OCI-LY7 (cell line): ENCODE measurements at regions not wholly inside any gene's neighbourhood (a gene's known extent, or its start where the extent isn't known, plus 50 kb on each side); places are given as distances from the start of the nearest gene placed in this dataset.

Experiments
- BruUV-seq: library from RNA; stranded (reverse); fragments of 400-500 nt; replicated peaks from 2 replicates; lab custom pipeline; 2021; lab: Mats Ljungman, UMichigan
- CTCF ChIA-PET: fragments of 300-600 bp; sonication (Branson Sonifier 250); formaldehyde crosslinking; loops from one replicate; lab custom pipeline; 2022; ENCODE audit warnings: antibody characterized with exemption; ENCODE audit not compliant: unreplicated experiment; lab: Charles Lee
- POLR2A ChIA-PET: fragments of 300-600 bp; sonication (Branson Sonifier 250); formaldehyde crosslinking; loops from one replicate; lab custom pipeline; 2022; ENCODE audit warnings: antibody characterized with exemption; lab: Charles Lee
- DNase-seq: peaks from one replicate; pipeline ENCODE4 v3.0.0-alpha.2; 2015; ENCODE audit warnings: low spot score
- H2AFZ ChIP-seq: fragments of 200-600 bp; sonication (generic), shearing (Covaris generic); 2 replicates; pipeline ENCODE4 v1.6.1; 2014; ENCODE audit warnings: mild to moderate bottlenecking, antibody characterized with exemption, low read length, moderate library complexity
- H3K27ac ChIP-seq: fragments of 200-600 bp; sonication (generic); 2 replicates; pipeline ENCODE4 v1.5.1; 2014; ENCODE audit warnings: mixed run types, low read depth, mild to moderate bottlenecking, moderate library complexity, low read length, inconsistent platforms; ENCODE audit not compliant: poor library complexity, severe bottlenecking
- H3K36me3 ChIP-seq: fragments of 200-600 bp; sonication (generic); 2 replicates; pipeline ENCODE4 v1.6.1; 2014; ENCODE audit warnings: mild to moderate bottlenecking, antibody characterized with exemption, low read length, moderate library complexity, mixed read lengths; ENCODE audit not compliant: insufficient read depth
- H3K4me1 ChIP-seq: fragments of 200-600 bp; sonication (generic); 2 replicates; pipeline ENCODE4 v1.5.1; 2014; ENCODE audit warnings: mild to moderate bottlenecking, low read length; ENCODE audit not compliant: insufficient read depth, poor library complexity, severe bottlenecking
- H3K4me2 ChIP-seq: fragments of 200-600 bp; sonication (generic); 2 replicates; pipeline ENCODE4 v1.6.1; 2014; ENCODE audit warnings: mild to moderate bottlenecking, low read length
- H3K4me3 ChIP-seq: fragments of 200-600 bp; sonication (generic); 2 replicates; pipeline ENCODE4 v1.5.1; 2014; ENCODE audit warnings: mild to moderate bottlenecking, low read depth, low read length; ENCODE audit not compliant: poor library complexity, severe bottlenecking
- H3K79me2 ChIP-seq: fragments of 200-600 bp; sonication (generic); 2 replicates; pipeline ENCODE4 v1.6.1; 2016; ENCODE audit warnings: low read depth, mild to moderate bottlenecking, low read length, moderate library complexity, mixed read lengths; ENCODE audit not compliant: insufficient read depth
- H3K9me2 ChIP-seq: fragments of 200-600 bp; sonication (generic); 2 replicates; pipeline ENCODE4 v1.6.1; 2016; ENCODE audit warnings: mild to moderate bottlenecking, low read length, mixed read lengths; ENCODE audit not compliant: insufficient read depth
- H3K9me3 ChIP-seq: fragments of 200-600 bp; sonication (generic); 2 replicates; pipeline ENCODE4 v1.6.1; 2014; ENCODE audit warnings: mild to moderate bottlenecking, mixed run types, low read length, mixed read lengths
- H4K20me1 ChIP-seq: fragments of 200-600 bp; sonication (generic); 2 replicates; pipeline ENCODE4 v1.6.1; 2014; ENCODE audit warnings: mild to moderate bottlenecking, antibody characterized with exemption, low read length, moderate library complexity, mixed read lengths; ENCODE audit not compliant: insufficient read depth
- CTCF ChIP-seq: fragments of 200-600 bp; sonication (generic); conservative IDR thresholded peaks from 2 replicates; pipeline ENCODE4 v1.5.1; 2014; ENCODE audit warnings: mild to moderate bottlenecking, antibody characterized with exemption, low read length, moderate library complexity, mixed read lengths
- EZH2phosphoT487 ChIP-seq: fragments of 200-600 bp; sonication (generic); IDR thresholded peaks from 2 replicates; pipeline ENCODE4 v1.6.1; 2018; ENCODE audit warnings: low read depth, borderline replicate concordance, mild to moderate bottlenecking, mixed run types, antibody characterized with exemption, low read length, moderate library complexity, mixed read lengths
- intact Hi-C: fragments of 100-400 bp; cut with micrococcal nuclease; formaldehyde crosslinking; loops from one replicate; pipeline ENCODE4 v1.10.0; 2022; ENCODE audit not compliant: unreplicated experiment

DNA sequence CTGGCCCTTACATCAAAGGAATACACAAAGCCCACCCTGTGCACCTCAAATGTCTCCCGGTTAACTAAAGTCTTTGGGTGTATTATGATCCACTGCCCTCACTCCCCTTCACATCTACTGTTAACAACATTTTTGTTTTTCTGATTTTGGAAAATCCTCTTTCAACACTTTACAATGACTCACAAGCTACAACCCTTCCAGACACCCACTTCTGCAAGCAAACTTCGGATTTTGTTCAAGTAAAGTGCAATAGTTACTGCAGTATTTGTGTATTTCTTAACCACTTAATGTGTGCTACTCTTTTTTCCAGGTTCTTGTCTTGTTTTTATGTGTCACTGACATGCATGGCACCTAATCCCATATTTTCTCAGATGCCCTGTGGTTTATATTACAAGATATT is 101.1 kb downstream of the EDNRB start:
- BruUV-seq = no TSS peak
- no peaks in the 10 kb centered on the region for H3K9me3 ChIP-seq
- H4K20me1 ChIP-seq = no peaks in the 10 kb centered on the region
- no peak for TF ChIP-seq CTCF
- no peak for TF ChIP-seq EZH2phosphoT487
- CTCF ChIA-PET = no interaction called here
- H3K9me2 ChIP-seq = no peaks in the 10 kb centered on the region
- H3K4me3 ChIP-seq = no peak overlapping the region
- POLR2A ChIA-PET = interaction anchor here (0.6 kb wide), 2 partner anchors 49 to 666 kb away, joined by 3 read pairs; no protein-coding TSS in a partner anchor
- H3K36me3 ChIP-seq = no peaks in the 10 kb centered on the region
- no peaks in the 10 kb centered on the region for H3K79me2 ChIP-seq
- H3K4me1 ChIP-seq = no peaks in the 10 kb centered on the region
- no peak overlapping the region for H3K27ac ChIP-seq
- no peak for DNase-seq
- no peak overlapping the region for H2AFZ ChIP-seq
- no peak overlapping the region for H3K4me2 ChIP-seq
- intact Hi-C loops = no loop called here

DNA sequence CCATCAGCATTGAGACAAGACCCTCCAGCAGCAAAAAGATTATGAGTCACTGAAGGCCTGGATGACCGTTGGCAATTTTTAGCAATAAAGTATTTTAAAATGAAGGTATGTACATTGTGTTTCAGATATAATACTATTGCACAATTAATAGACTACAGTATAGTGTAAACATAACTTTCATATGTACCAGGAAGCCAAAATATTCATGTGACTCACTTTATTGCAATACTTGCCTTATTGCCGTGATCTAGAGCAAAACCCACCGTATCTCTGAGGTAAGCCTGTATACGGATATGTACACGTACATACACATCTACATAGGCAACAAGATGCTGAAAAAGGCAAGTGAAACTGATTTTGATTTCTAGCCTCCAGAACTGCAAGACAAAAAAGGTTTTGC is 103.3 kb downstream of the EDNRB start:
- H3K79me2 ChIP-seq = no peaks in the 10 kb centered on the region
- no peak overlapping the region for H2AFZ ChIP-seq
- no peaks in the 10 kb centered on the region for H3K36me3 ChIP-seq
- H3K4me2 ChIP-seq = no peak overlapping the region
- intact Hi-C loops = no loop called here
- TF ChIP-seq CTCF = no peak
- TF ChIP-seq EZH2phosphoT487 = no peak
- no peak overlapping the region for H3K27ac ChIP-seq
- H3K4me3 ChIP-seq = no peak overlapping the region
- H3K9me2 ChIP-seq = no peaks in the 10 kb centered on the region
- H3K4me1 ChIP-seq = no peaks in the 10 kb centered on the region
- no peaks in the 10 kb centered on the region for H4K20me1 ChIP-seq
- H3K9me3 ChIP-seq = no peaks in the 10 kb centered on the region
- no TSS peak for BruUV-seq
- POLR2A ChIA-PET = no interaction called here
- CTCF ChIA-PET = no interaction called here
- no peak for DNase-seq
